ENCODE measurements at regions not wholly inside any gene's neighbourhood (a gene's known extent, or its start where the extent isn't known, plus 50 kb on each side); places are given as distances from the start of the nearest gene placed in this dataset.

GRCh38 chr10:57785068-57785467 is 482.6 kb downstream of the IPMK start:
- no peaks in the 10 kb centered on the region for H3K4me1 ChIP-seq (ENCODE audit: insufficient read depth)
- WGBS (ENCODE audit: low lambda C conversion rate, missing lambda C conversion rate), result 92% methylated on average over 3 of the region's 3 CpGs
- no peak overlapping the region for H2AFZ ChIP-seq
- no peak overlapping the region for H3K4me2 ChIP-seq
- no peak overlapping the region for H3K27ac ChIP-seq
- H3K36me3 ChIP-seq (replicated peaks; ENCODE audit: insufficient read depth, low read depth), result no peaks in the 10 kb centered on the region
- H3K79me2 ChIP-seq, result no peaks in the 10 kb centered on the region
- H3K9me3 ChIP-seq (ENCODE audit: low read depth), result no peaks in the 10 kb centered on the region
- no peaks in the 10 kb centered on the region for H4K20me1 ChIP-seq (ENCODE audit: insufficient read depth, poor library complexity, severe bottlenecking)
- H3K27me3 ChIP-seq, result no peaks in the 10 kb centered on the region
- TF ChIP-seq EZH2phosphoT487 (IDR thresholded peaks at IDR 0.05; ENCODE audit: low read depth, severe bottlenecking, unreplicated experiment) (no peak), CTCF (IDR thresholded peaks at IDR 0.05; ENCODE audit: poor library complexity) (no peak), EZH2 (IDR thresholded peaks at IDR 0.05; ENCODE audit: borderline replicate concordance) (no peak)
- DNase-seq (ENCODE audit: low spot score), result no peak
- H3K4me3 ChIP-seq, result no peak overlapping the region
- H3K9me2 ChIP-seq (replicated peaks; ENCODE audit: insufficient read depth), result no peaks in the 10 kb centered on the region

GRCh38 chr10:57776688-57777432 is 490.8 kb downstream of the IPMK start:
- no peaks in the 10 kb centered on the region for H3K79me2 ChIP-seq
- no peaks in the 10 kb centered on the region for H3K4me1 ChIP-seq (ENCODE audit: insufficient read depth)
- no peaks in the 10 kb centered on the region for H4K20me1 ChIP-seq (ENCODE audit: insufficient read depth, poor library complexity, severe bottlenecking)
- no peaks in the 10 kb centered on the region for H3K9me2 ChIP-seq (replicated peaks; ENCODE audit: insufficient read depth)
- H3K27me3 ChIP-seq, result no peaks in the 10 kb centered on the region
- H2AFZ ChIP-seq, result no peak overlapping the region
- DNase-seq (ENCODE audit: low spot score), result no peak
- no peak for TF ChIP-seq CTCF (IDR thresholded peaks at IDR 0.05; ENCODE audit: poor library complexity)
- TF ChIP-seq EZH2phosphoT487 (IDR thresholded peaks at IDR 0.05; ENCODE audit: low read depth, severe bottlenecking, unreplicated experiment), result no peak
- TF ChIP-seq EZH2 (IDR thresholded peaks at IDR 0.05; ENCODE audit: borderline replicate concordance), result no peak
- H3K27ac ChIP-seq, result no peak overlapping the region
- no peaks in the 10 kb centered on the region for H3K36me3 ChIP-seq (replicated peaks; ENCODE audit: insufficient read depth, low read depth)
- H3K4me3 ChIP-seq, result no peak overlapping the region
- H3K4me2 ChIP-seq, result no peak overlapping the region
- WGBS (ENCODE audit: low lambda C conversion rate, missing lambda C conversion rate), result 71% methylated on average over 5 of the region's 5 CpGs
- H3K9me3 ChIP-seq (ENCODE audit: low read depth), result no peaks in the 10 kb centered on the region

GRCh38 chr10:57775250-57775649 is 492.4 kb downstream of the IPMK start:
- DNase-seq (ENCODE audit: low spot score), result no peak
- Histone ChIP-seq H3K9me3 (ENCODE audit: low read depth) (no peaks in the 10 kb centered on the region), H3K27ac (no peak overlapping the region), H3K27me3 (no peaks in the 10 kb centered on the region), H3K4me1 (ENCODE audit: insufficient read depth) (no peaks in the 10 kb centered on the region), H3K79me2 (no peaks in the 10 kb centered on the region), H3K4me2 (no peak overlapping the region), H3K9me2 (replicated peaks; ENCODE audit: insufficient read depth) (no peaks in the 10 kb centered on the region), H2AFZ (no peak overlapping the region), H4K20me1 (ENCODE audit: insufficient read depth, poor library complexity, severe bottlenecking) (no peaks in the 10 kb centered on the region), H3K36me3 (replicated peaks; ENCODE audit: insufficient read depth, low read depth) (no peaks in the 10 kb centered on the region), H3K4me3 (no peak overlapping the region)
- 96% methylated on average over 2 of the region's 2 CpGs for WGBS (ENCODE audit: low lambda C conversion rate, missing lambda C conversion rate)
- TF ChIP-seq CTCF (IDR thresholded peaks at IDR 0.05; ENCODE audit: poor library complexity) (no peak), EZH2 (IDR thresholded peaks at IDR 0.05; ENCODE audit: borderline replicate concordance) (no peak), EZH2phosphoT487 (IDR thresholded peaks at IDR 0.05; ENCODE audit: low read depth, severe bottlenecking, unreplicated experiment) (no peak)

Data from hepatocyte (in vitro differentiated cells).